HepG2 (cell line): ENCODE measurements at regions not wholly inside any gene's neighbourhood (a gene's known extent, or its start where the extent isn't known, plus 50 kb on each side); places are given as distances from the start of the nearest gene placed in this dataset.

Source experiments
- ATAC-seq: fragments of 200-7000 bp; cut with Tn5 transposase; 3 replicates; pipeline ENCODE4 v1.9.1; 2020; ENCODE audit warnings: mild to moderate bottlenecking, moderate library complexity
- BruUV-seq: library from RNA; stranded (reverse); fragments of 400-500 nt; replicated peaks from 2 replicates; lab custom pipeline; 2021; lab: Mats Ljungman, UMichigan
- CTCF ChIA-PET: fragments of 300-600 bp; formaldehyde crosslinking; extraction: SDS; loops from one replicate; lab custom pipeline; 2021; ENCODE audit warnings: low total read pairs, inconsistent platforms, low intra/inter-chr PET ratio; lab: Yijun Ruan, JAX
- POLR2A ChIA-PET: fragments of 350-600 bp; sonication (Branson Sonifier 250); formaldehyde crosslinking; loops from one replicate; lab custom pipeline; 2020; ENCODE audit warnings: antibody characterized with exemption, inconsistent platforms; lab: Yijun Ruan, JAX
- DNase-seq: peaks from one replicate; pipeline ENCODE4 v3.0.0-alpha.2; 2015; ENCODE audit warnings: low spot score
- FAIRE-seq: peaks from 3 replicates; lab custom pipeline; 2011; peaks lifted over from hg19 to GRCh38; lab: Jason Lieb, UNC
- H2AFZ ChIP-seq: one replicate; pipeline ENCODE4 v1.6.1; 2011; ENCODE audit warnings: low read length, inconsistent platforms
- H3K27ac ChIP-seq: fragments of 300-600 bp; 3 replicates; pipeline ENCODE4 v1.8.0; 2011; ENCODE audit warnings: mixed run types, mild to moderate bottlenecking, mixed read lengths, low read length, inconsistent platforms; ENCODE audit not compliant: insufficient read depth; ENCODE audit errors: extremely low read length
- H3K27me3 ChIP-seq, 2 experiments: fragments of 200-600 bp in 1 of 2; 2 replicates in 1 of 2; 3 replicates in 1 of 2; pipeline versions ENCODE4 v1.6.0 to v1.8.0; 2011; ENCODE audit warnings: low read length in 2 of 2, mild to moderate bottlenecking in 2 of 2, moderate library complexity in 2 of 2, inconsistent platforms in 1 of 2; ENCODE audit not compliant: insufficient read depth in 2 of 2, control insufficient read depth in 1 of 2
- H3K36me3 ChIP-seq, 2 experiments: fragments of 200-600 bp in 1 of 2; replicated peaks in 1 of 2; 2 replicates in 1 of 2; 3 replicates in 1 of 2; pipeline versions ENCODE4 v1.5.1 to v1.8.0; 2011; ENCODE audit warnings: low read length in 2 of 2, inconsistent platforms in 1 of 2; ENCODE audit not compliant: insufficient read depth in 2 of 2, control insufficient read depth in 1 of 2
- H3K4me1 ChIP-seq: 2 replicates; pipeline ENCODE4 v1.5.1; 2012; ENCODE audit warnings: low read length, inconsistent platforms; ENCODE audit not compliant: insufficient read depth
- H3K4me2 ChIP-seq: 2 replicates; pipeline ENCODE4 v1.6.0; 2011; ENCODE audit warnings: low read depth, low read length, inconsistent platforms
- H3K4me3 ChIP-seq, 3 experiments: fragments of 200-600 bp in 1 of 3; sonication (generic), shearing (Covaris generic) in 1 of 3; replicated peaks in 1 of 3; 2 replicates each; pipeline ENCODE4 v1.5.1; 2011 to 2016; ENCODE audit warnings: low read length in 3 of 3, inconsistent platforms in 2 of 3, low read depth in 2 of 3, mild to moderate bottlenecking in 2 of 3, control low read depth in 1 of 3, mixed read lengths in 1 of 3; ENCODE audit not compliant: insufficient read depth in 1 of 3
- H3K79me2 ChIP-seq: one replicate; pipeline ENCODE4 v1.6.1; 2011; ENCODE audit warnings: low read length, inconsistent platforms; ENCODE audit not compliant: insufficient read depth
- H3K9ac ChIP-seq: 2 replicates; pipeline ENCODE4 v1.6.0; 2011; ENCODE audit warnings: mild to moderate bottlenecking, low read depth, low read length, inconsistent platforms; ENCODE audit not compliant: insufficient read depth
- H3K9me3 ChIP-seq: 2 replicates; pipeline ENCODE4 v1.5.1; 2012; ENCODE audit warnings: mild to moderate bottlenecking, low read length
- H4K20me1 ChIP-seq: 2 replicates; pipeline ENCODE4 v1.6.0; 2011; ENCODE audit warnings: inconsistent platforms, mild to moderate bottlenecking, low read length, moderate library complexity; ENCODE audit not compliant: insufficient read depth
- CREB3 ChIP-seq: sonication (generic); formaldehyde crosslinking; IDR thresholded peaks from 2 replicates; pipeline ENCODE4 v1.5.0; 2020; ENCODE audit warnings: missing genetic modification reagents
- DR1 ChIP-seq: sonication (generic); formaldehyde crosslinking; IDR thresholded peaks from 2 replicates; pipeline ENCODE4 v1.8.0; 2021; ENCODE audit warnings: mild to moderate bottlenecking, missing genetic modification reagents, inconsistent platforms
- ESRRA ChIP-seq: sonication (generic); formaldehyde crosslinking; IDR thresholded peaks from 2 replicates; pipeline ENCODE4 v1.5.1; 2020; ENCODE audit warnings: mild to moderate bottlenecking, low read depth, missing genetic modification reagents
- HHEX ChIP-seq: IDR thresholded peaks from 2 replicates; pipeline ENCODE4 v1.6.1; 2016; ENCODE audit warnings: control low read depth
- HNRNPUL1 ChIP-seq: fragments of 200-400 bp; formaldehyde crosslinking; IDR thresholded peaks from 2 replicates; pipeline ENCODE4 v1.6.1; 2017; ENCODE audit warnings: low read depth, mild to moderate bottlenecking, low read length, moderate library complexity
- KLF12 ChIP-seq: sonication (generic); formaldehyde crosslinking; IDR thresholded peaks from 2 replicates; pipeline ENCODE4 v1.4.0; 2020; ENCODE audit warnings: missing genetic modification reagents, borderline replicate concordance
- PHF5A ChIP-seq: IDR thresholded peaks from one replicate; pipeline ENCODE4 v1.6.1; 2018; ENCODE audit warnings: low read depth, missing genetic modification reagents; ENCODE audit not compliant: unreplicated experiment
- RBM39 ChIP-seq: fragments of 200-400 bp; formaldehyde crosslinking; IDR thresholded peaks from one replicate; pipeline ENCODE4 v1.6.1; 2018; ENCODE audit warnings: antibody characterized with exemption, mild to moderate bottlenecking, low read depth, low read length; ENCODE audit not compliant: poor library complexity, severe bottlenecking
- SAP130 ChIP-seq: IDR thresholded peaks from 2 replicates; pipeline ENCODE4 v1.6.1; 2016; ENCODE audit warnings: low read depth
- ZNF350 ChIP-seq: sonication (generic); formaldehyde crosslinking; IDR thresholded peaks from 2 replicates; pipeline ENCODE4 v1.4.0; 2020; ENCODE audit warnings: mild to moderate bottlenecking, low read depth, missing genetic modification reagents, borderline replicate concordance
- ZNF547 ChIP-seq: sonication (generic); formaldehyde crosslinking; IDR thresholded peaks from 2 replicates; pipeline ENCODE4 v1.5.1; 2020; ENCODE audit warnings: mild to moderate bottlenecking, missing genetic modification reagents
- WGBS: methylation state at CpG from one replicate; pipeline ENCODE4 v1.1.6; 2017; ENCODE audit warnings: low lambda C conversion rate; 5-methylcytosine and 5-hydroxymethylcytosine counted together
- in situ Hi-C: cut with HindIII; loops from 2 replicates; pipeline ENCODE4 v1.10.0; 2017; ENCODE audit warnings: low pct_unique_long_range_greater_than_20kb; ENCODE audit not compliant: extremely low pct_ligation_motif_present
- intact Hi-C: fragments of 100-400 bp; cut with micrococcal nuclease; formaldehyde crosslinking; loops from one replicate; pipeline ENCODE4 v1.10.0; 2022; ENCODE audit not compliant: unreplicated experiment
- TF ChIP-seq, protein P1 (sequence below): sonication (generic); formaldehyde crosslinking; IDR thresholded peaks from 2 replicates; pipeline ENCODE4 v1.8.0; 2022; ENCODE audit warnings: mild to moderate bottlenecking, missing genetic modification reagents, moderate library complexity

DNA sequence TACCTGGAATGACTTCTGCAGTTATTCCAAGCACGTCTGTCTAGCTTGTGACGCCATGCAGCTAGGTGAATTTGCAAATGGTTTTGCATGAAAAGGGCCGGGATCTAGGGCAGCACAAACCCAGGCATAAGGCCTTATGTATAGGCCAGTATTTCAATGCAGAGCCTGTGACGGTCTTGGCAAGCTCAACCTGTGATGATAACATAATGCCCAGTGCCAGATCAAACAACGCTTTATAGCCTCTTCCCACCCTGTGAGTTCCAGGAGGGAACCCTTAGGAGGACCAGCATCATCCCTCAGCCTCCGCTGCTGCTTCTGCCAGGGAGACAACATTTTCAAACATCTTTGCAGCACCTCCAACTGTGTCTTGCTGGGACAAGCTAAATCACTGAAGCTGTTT lies 390.7 kb downstream of the INHBA start:
- no peaks in the 10 kb centered on the region for H3K9me3 ChIP-seq
- POLR2A ChIA-PET, result no interaction called here
- H3K4me2 ChIP-seq, result no peak overlapping the region
- CTCF ChIA-PET, result no interaction called here
- BruUV-seq, result no TSS peak
- no peaks in the 10 kb centered on the region for H3K27me3 ChIP-seq
- no peaks in the 10 kb centered on the region for H3K79me2 ChIP-seq
- no peaks in the 10 kb centered on the region for H4K20me1 ChIP-seq
- peaks cover 22% of the 10 kb centered on the region for H3K4me1 ChIP-seq
- DNase-seq (no peak), ATAC-seq (no peak), FAIRE-seq (no peak)
- no peak for TF ChIP-seq ESRRA (CRISPR knock-in tag)
- TF ChIP-seq RBM39, result no peak
- no peak for TF ChIP-seq HNRNPUL1
- TF ChIP-seq PHF5A (CRISPR knock-in tag), result no peak
- TF ChIP-seq KLF12 (CRISPR knock-in tag), result no peak
- TF ChIP-seq HHEX (CRISPR knock-in tag), result no peak
- no peak for TF ChIP-seq ZNF547
- no peak for TF ChIP-seq CREB3
- no peak for TF ChIP-seq DR1 (CRISPR knock-in tag)
- TF ChIP-seq ZNF350 (CRISPR knock-in tag), result no peak
- TF ChIP-seq, protein P1, sequence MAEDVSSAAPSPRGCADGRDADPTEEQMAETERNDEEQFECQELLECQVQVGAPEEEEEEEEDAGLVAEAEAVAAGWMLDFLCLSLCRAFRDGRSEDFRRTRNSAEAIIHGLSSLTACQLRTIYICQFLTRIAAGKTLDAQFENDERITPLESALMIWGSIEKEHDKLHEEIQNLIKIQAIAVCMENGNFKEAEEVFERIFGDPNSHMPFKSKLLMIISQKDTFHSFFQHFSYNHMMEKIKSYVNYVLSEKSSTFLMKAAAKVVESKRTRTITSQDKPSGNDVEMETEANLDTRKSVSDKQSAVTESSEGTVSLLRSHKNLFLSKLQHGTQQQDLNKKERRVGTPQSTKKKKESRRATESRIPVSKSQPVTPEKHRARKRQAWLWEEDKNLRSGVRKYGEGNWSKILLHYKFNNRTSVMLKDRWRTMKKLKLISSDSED (CRISPR knock-in tag), result no peak
- TF ChIP-seq SAP130 (CRISPR knock-in tag), result no peak
- no peaks in the 10 kb centered on the region for H3K36me3 ChIP-seq
- H3K27ac ChIP-seq, result no peak overlapping the region
- intact Hi-C loops, result loop anchor here (10.0 kb wide), 1 partner anchor 383 kb away; no protein-coding TSS in a partner anchor
- in situ Hi-C loops, result no loop called here
- no peak overlapping the region for H2AFZ ChIP-seq
- no peak overlapping the region for H3K9ac ChIP-seq
- H3K4me3 ChIP-seq, result no peak overlapping the region
- 59% methylated on average over 5 of the region's 6 CpGs for WGBS
